HEK293T (cell line): ENCODE measurements at regions not wholly inside any gene's neighbourhood (a gene's known extent, or its start where the extent isn't known, plus 50 kb on each side); places are given as distances from the start of the nearest gene placed in this dataset.

ENCODE experiments used
- ARNT ChIP-seq: fragments of 450-650 bp; IDR thresholded peaks from 2 replicates; pipeline ENCODE4 v1.6.1; 2017; ENCODE audit warnings: mild to moderate bottlenecking
- ELF4 ChIP-seq: fragments of 450-650 bp; IDR thresholded peaks from 2 replicates; pipeline ENCODE4 v1.6.1; 2017; ENCODE audit warnings: antibody characterized with exemption
- FOXA1 ChIP-seq: fragments of 450-650 bp; IDR thresholded peaks from 2 replicates; pipeline ENCODE4 v1.6.1; 2016; ENCODE audit warnings: mild to moderate bottlenecking
- FOXM1 ChIP-seq: fragments of 450-650 bp; IDR thresholded peaks from 2 replicates; pipeline ENCODE4 v1.6.1; 2017; ENCODE audit warnings: mild to moderate bottlenecking, borderline replicate concordance
- HDGF ChIP-seq: fragments of 450-650 bp; IDR thresholded peaks from 2 replicates; pipeline ENCODE4 v1.6.1; 2017; ENCODE audit warnings: antibody characterized with exemption, borderline replicate concordance
- L3MBTL2 ChIP-seq: fragments of 450-650 bp; conservative IDR thresholded peaks from 2 replicates; pipeline ENCODE4 v1.6.1; 2016; ENCODE audit warnings: mild to moderate bottlenecking
- LEF1 ChIP-seq: fragments of 450-650 bp; IDR thresholded peaks from 2 replicates; pipeline ENCODE4 v1.6.1; 2017; ENCODE audit warnings: mild to moderate bottlenecking, borderline replicate concordance
- SP1 ChIP-seq: fragments of 450-650 bp; IDR thresholded peaks from 2 replicates; pipeline ENCODE4 v1.6.1; 2017
- SUZ12 ChIP-seq: fragments of 450-650 bp; IDR thresholded peaks from 2 replicates; pipeline ENCODE4 v1.6.1; 2016; ENCODE audit warnings: mild to moderate bottlenecking
- TARDBP ChIP-seq: fragments of 450-650 bp; IDR thresholded peaks from 2 replicates; pipeline ENCODE4 v1.6.1; 2016

- TF ChIP-seq ELF4, result no peak
- TF ChIP-seq FOXA1, result no peak
- TF ChIP-seq L3MBTL2, result no peak
- no peak for TF ChIP-seq SUZ12
- TF ChIP-seq TARDBP, result no peak
- no peak for TF ChIP-seq LEF1
- no peak for TF ChIP-seq SP1
- TF ChIP-seq FOXM1, result no peak
- no peak for TF ChIP-seq ARNT
- TF ChIP-seq HDGF, result no peak
These were observed 319.4 kb upstream of the FZD8 start for GRCh38 chr10:35961501-35961900.
